Erythroblast (primary cell): ENCODE measurements at regions not wholly inside any gene's neighbourhood (a gene's known extent, or its start where the extent isn't known, plus 50 kb on each side); places are given as distances from the start of the nearest gene placed in this dataset.
"Not testable (repeated sequence)": the region's sequence is repeated elsewhere in the genome, so short reads cannot be mapped to it uniquely, and the experiment has no call there.

ENCODE experiments used
- GATA1 ChIP-seq: IDR thresholded peaks from 2 replicates; pipeline ENCODE4 v1.6.1; 2011; ENCODE audit warnings: low read depth, mild to moderate bottlenecking, control low read depth, low read length, moderate library complexity
- POLR2A ChIP-seq: IDR thresholded peaks from 2 replicates; pipeline ENCODE4 v1.6.1; 2011; ENCODE audit warnings: mild to moderate bottlenecking, low read length

DNA sequence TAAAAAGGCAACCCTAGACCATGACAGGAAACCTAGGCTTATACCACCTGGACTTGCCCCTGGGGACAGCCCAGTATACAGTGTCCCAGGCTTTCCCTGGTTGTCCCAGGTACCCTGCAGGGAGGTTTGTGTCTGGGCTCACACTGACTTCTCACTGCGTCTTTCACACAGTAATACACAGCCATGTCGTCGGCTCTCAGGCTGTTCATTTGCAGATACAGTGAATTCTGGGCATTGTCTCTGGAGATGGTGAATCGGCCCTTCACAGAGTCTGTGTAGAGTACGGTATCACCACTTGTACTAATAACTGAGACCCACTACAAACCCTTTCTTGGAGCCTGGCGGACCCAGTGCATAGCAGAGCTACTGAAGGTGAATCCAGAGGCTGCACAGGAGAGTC lies 1116.6 kb downstream of the TMEM121 start:
- not testable (repeated sequence) for TF ChIP-seq POLR2A, GATA1
